ENCODE measurements at regions not wholly inside any gene's neighbourhood (a gene's known extent, or its start where the extent isn't known, plus 50 kb on each side); places are given as distances from the start of the nearest gene placed in this dataset.

DNA sequence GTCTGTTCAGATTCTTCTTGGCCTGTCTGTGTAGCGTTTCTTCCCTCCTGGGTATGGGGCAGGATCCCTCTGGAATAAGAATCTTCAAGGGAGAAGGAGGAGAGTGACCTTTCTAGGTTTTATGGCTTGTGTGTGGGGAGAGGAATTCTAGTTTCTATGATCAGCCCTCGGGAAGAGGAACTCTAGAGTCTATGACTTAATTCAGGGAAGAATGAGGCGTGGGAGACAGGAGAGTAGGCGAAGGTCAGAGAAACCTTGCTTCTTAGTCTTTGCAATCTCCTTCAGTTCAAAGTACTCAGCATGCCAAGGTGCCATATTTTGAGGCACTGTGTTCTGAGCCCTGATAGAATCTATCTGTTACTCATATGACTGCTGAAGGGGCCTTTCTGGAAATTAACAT lies 99.2 kb upstream of the C3orf80 start (continued):
- TF ChIP-seq, protein P1, sequence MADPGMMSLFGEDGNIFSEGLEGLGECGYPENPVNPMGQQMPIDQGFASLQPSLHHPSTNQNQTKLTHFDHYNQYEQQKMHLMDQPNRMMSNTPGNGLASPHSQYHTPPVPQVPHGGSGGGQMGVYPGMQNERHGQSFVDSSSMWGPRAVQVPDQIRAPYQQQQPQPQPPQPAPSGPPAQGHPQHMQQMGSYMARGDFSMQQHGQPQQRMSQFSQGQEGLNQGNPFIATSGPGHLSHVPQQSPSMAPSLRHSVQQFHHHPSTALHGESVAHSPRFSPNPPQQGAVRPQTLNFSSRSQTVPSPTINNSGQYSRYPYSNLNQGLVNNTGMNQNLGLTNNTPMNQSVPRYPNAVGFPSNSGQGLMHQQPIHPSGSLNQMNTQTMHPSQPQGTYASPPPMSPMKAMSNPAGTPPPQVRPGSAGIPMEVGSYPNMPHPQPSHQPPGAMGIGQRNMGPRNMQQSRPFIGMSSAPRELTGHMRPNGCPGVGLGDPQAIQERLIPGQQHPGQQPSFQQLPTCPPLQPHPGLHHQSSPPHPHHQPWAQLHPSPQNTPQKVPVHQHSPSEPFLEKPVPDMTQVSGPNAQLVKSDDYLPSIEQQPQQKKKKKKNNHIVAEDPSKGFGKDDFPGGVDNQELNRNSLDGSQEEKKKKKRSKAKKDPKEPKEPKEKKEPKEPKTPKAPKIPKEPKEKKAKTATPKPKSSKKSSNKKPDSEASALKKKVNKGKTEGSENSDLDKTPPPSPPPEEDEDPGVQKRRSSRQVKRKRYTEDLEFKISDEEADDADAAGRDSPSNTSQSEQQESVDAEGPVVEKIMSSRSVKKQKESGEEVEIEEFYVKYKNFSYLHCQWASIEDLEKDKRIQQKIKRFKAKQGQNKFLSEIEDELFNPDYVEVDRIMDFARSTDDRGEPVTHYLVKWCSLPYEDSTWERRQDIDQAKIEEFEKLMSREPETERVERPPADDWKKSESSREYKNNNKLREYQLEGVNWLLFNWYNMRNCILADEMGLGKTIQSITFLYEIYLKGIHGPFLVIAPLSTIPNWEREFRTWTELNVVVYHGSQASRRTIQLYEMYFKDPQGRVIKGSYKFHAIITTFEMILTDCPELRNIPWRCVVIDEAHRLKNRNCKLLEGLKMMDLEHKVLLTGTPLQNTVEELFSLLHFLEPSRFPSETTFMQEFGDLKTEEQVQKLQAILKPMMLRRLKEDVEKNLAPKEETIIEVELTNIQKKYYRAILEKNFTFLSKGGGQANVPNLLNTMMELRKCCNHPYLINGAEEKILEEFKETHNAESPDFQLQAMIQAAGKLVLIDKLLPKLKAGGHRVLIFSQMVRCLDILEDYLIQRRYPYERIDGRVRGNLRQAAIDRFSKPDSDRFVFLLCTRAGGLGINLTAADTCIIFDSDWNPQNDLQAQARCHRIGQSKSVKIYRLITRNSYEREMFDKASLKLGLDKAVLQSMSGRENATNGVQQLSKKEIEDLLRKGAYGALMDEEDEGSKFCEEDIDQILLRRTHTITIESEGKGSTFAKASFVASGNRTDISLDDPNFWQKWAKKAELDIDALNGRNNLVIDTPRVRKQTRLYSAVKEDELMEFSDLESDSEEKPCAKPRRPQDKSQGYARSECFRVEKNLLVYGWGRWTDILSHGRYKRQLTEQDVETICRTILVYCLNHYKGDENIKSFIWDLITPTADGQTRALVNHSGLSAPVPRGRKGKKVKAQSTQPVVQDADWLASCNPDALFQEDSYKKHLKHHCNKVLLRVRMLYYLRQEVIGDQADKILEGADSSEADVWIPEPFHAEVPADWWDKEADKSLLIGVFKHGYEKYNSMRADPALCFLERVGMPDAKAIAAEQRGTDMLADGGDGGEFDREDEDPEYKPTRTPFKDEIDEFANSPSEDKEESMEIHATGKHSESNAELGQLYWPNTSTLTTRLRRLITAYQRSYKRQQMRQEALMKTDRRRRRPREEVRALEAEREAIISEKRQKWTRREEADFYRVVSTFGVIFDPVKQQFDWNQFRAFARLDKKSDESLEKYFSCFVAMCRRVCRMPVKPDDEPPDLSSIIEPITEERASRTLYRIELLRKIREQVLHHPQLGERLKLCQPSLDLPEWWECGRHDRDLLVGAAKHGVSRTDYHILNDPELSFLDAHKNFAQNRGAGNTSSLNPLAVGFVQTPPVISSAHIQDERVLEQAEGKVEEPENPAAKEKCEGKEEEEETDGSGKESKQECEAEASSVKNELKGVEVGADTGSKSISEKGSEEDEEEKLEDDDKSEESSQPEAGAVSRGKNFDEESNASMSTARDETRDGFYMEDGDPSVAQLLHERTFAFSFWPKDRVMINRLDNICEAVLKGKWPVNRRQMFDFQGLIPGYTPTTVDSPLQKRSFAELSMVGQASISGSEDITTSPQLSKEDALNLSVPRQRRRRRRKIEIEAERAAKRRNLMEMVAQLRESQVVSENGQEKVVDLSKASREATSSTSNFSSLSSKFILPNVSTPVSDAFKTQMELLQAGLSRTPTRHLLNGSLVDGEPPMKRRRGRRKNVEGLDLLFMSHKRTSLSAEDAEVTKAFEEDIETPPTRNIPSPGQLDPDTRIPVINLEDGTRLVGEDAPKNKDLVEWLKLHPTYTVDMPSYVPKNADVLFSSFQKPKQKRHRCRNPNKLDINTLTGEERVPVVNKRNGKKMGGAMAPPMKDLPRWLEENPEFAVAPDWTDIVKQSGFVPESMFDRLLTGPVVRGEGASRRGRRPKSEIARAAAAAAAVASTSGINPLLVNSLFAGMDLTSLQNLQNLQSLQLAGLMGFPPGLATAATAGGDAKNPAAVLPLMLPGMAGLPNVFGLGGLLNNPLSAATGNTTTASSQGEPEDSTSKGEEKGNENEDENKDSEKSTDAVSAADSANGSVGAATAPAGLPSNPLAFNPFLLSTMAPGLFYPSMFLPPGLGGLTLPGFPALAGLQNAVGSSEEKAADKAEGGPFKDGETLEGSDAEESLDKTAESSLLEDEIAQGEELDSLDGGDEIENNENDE (IDR thresholded peaks at IDR 0.05; ENCODE audit: low read depth, low read length) = no peak
- no peak for TF ChIP-seq FOXA3 (CRISPR knock-in tag; conservative IDR thresholded peaks at IDR 0.05 in 1 of 2, IDR thresholded peaks at IDR 0.05 in 1 of 2)
- TF ChIP-seq GABPB2 (CRISPR knock-in tag; conservative IDR thresholded peaks at IDR 0.05) = no peak
- TF ChIP-seq SMAD1 (IDR thresholded peaks at IDR 0.05; ENCODE audit: low read depth, low read length, partially characterized antibody) = no peak
- no peak for TF ChIP-seq KDM1A (IDR thresholded peaks at IDR 0.05)
- TF ChIP-seq, protein P2, sequence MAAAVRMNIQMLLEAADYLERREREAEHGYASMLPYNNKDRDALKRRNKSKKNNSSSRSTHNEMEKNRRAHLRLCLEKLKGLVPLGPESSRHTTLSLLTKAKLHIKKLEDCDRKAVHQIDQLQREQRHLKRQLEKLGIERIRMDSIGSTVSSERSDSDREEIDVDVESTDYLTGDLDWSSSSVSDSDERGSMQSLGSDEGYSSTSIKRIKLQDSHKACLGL (CRISPR knock-in tag; IDR thresholded peaks at IDR 0.05; ENCODE audit: borderline replicate concordance, poor library complexity, severe bottlenecking) = no peak
- TF ChIP-seq, protein P3, sequence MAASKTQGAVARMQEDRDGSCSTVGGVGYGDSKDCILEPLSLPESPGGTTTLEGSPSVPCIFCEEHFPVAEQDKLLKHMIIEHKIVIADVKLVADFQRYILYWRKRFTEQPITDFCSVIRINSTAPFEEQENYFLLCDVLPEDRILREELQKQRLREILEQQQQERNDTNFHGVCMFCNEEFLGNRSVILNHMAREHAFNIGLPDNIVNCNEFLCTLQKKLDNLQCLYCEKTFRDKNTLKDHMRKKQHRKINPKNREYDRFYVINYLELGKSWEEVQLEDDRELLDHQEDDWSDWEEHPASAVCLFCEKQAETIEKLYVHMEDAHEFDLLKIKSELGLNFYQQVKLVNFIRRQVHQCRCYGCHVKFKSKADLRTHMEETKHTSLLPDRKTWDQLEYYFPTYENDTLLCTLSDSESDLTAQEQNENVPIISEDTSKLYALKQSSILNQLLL (CRISPR knock-in tag; IDR thresholded peaks at IDR 0.05; ENCODE audit: borderline replicate concordance) = no peak
- no peak for TF ChIP-seq PRMT5 (CRISPR knock-in tag; IDR thresholded peaks at IDR 0.05)
- no peak for TF ChIP-seq ZNF146 (CRISPR knock-in tag; IDR thresholded peaks at IDR 0.05; ENCODE audit: unreplicated experiment)
- no peak for TF ChIP-seq PHF8 (IDR thresholded peaks at IDR 0.05; ENCODE audit: borderline replicate concordance, low read length)

All from K562 (cell line).